Stimulated activated naive CD8-positive, alpha-beta T cell treated with anti-CD3 and anti-CD28 coated beads, Interleukin-15, Interleukin-2, amounts not matched to agents 100 ng/mL and 50 ng/mL, for 24 hours (primary cell): ENCODE measurements at regions not wholly inside any gene's neighbourhood (a gene's known extent, or its start where the extent isn't known, plus 50 kb on each side); places are given as distances from the start of the nearest gene placed in this dataset.
"Not testable (repeated sequence)": the region's sequence is repeated elsewhere in the genome, so short reads cannot be mapped to it uniquely, and the experiment has no call there.

Experiments
- H3K27ac Mint-ChIP-seq: one replicate; pipeline ENCODE4 v1.8.0; 2021; ENCODE audit warnings: mild to moderate bottlenecking, mixed read lengths
- H3K27me3 Mint-ChIP-seq: one replicate; pipeline ENCODE4 v1.8.0; 2021; ENCODE audit warnings: mixed read lengths
- H3K36me3 Mint-ChIP-seq: one replicate; pipeline ENCODE4 v1.8.0; 2021; ENCODE audit warnings: low read depth, mixed read lengths
- H3K4me1 Mint-ChIP-seq: one replicate; pipeline ENCODE4 v1.8.0; 2021; ENCODE audit warnings: low read depth, mixed read lengths
- H3K4me3 Mint-ChIP-seq: one replicate; pipeline ENCODE4 v1.8.0; 2021; ENCODE audit warnings: mild to moderate bottlenecking, mixed read lengths
- H3K9me3 Mint-ChIP-seq: one replicate; pipeline ENCODE4 v1.8.0; 2021; ENCODE audit warnings: mixed read lengths

GRCh38 chr6:10194816-10195672 lies 219.8 kb downstream of the TFAP2A start:
- no peaks in the 10 kb centered on the region for H3K27me3 Mint-ChIP-seq
- H3K9me3 Mint-ChIP-seq = no peaks in the 10 kb centered on the region
- no peaks in the 10 kb centered on the region for H3K36me3 Mint-ChIP-seq
- no peaks in the 10 kb centered on the region for H3K4me1 Mint-ChIP-seq
- H3K27ac Mint-ChIP-seq = no peak overlapping the region
- H3K4me3 Mint-ChIP-seq = no peak overlapping the region

- Mint-ChIP-seq H3K36me3 (no peaks in the 10 kb centered on the region), H3K9me3 (no peaks in the 10 kb centered on the region), H3K27me3 (no peaks in the 10 kb centered on the region), H3K27ac (no peak overlapping the region), H3K4me1 (no peaks in the 10 kb centered on the region), H3K4me3 (no peak overlapping the region)
Observed at GRCh38 chr6:10193321-10193720, 221.6 kb downstream of the TFAP2A start.

DNA sequence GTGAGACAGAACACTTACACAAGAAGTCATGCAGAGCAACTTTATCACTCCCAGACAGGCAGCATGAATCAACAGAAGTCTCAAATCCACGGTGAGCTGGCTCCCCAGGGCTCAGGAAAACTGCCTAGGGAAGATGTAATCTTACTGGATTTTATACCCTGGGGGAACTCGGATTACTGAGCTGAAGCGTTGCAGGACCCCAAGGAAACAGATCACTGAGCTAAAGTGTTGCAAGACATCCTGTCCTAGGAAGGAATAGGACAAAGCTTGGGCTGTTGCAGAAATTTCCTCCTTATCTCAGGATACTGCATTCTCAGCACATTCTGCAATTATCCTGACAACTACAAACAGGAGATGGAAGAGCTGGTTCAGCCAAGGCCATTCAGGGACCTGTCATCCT lies 224.8 kb downstream of the TFAP2A start:
- Mint-ChIP-seq H3K36me3 (no peaks in the 10 kb centered on the region), H3K4me1 (no peaks in the 10 kb centered on the region), H3K4me3 (no peak overlapping the region), H3K9me3 (no peaks in the 10 kb centered on the region), H3K27me3 (no peaks in the 10 kb centered on the region), H3K27ac (no peak overlapping the region)

- H3K36me3 Mint-ChIP-seq = no peaks in the 10 kb centered on the region
- no peak overlapping the region for H3K27ac Mint-ChIP-seq
- H3K27me3 Mint-ChIP-seq = no peaks in the 10 kb centered on the region
- H3K9me3 Mint-ChIP-seq = peaks cover 3% of the 10 kb centered on the region
- H3K4me3 Mint-ChIP-seq = no peak overlapping the region
- H3K4me1 Mint-ChIP-seq = no peaks in the 10 kb centered on the region
Observed at GRCh38 chr6:10184371-10185227, 230.3 kb downstream of the TFAP2A start.

- H3K4me3 Mint-ChIP-seq = no peak overlapping the region
- no peaks in the 10 kb centered on the region for H3K27me3 Mint-ChIP-seq
- peaks cover 3% of the 10 kb centered on the region for H3K9me3 Mint-ChIP-seq
- H3K27ac Mint-ChIP-seq = no peak overlapping the region
- H3K36me3 Mint-ChIP-seq = no peaks in the 10 kb centered on the region
- H3K4me1 Mint-ChIP-seq = no peaks in the 10 kb centered on the region
Observed at GRCh38 chr6:10180138-10181074, 234.5 kb downstream of the TFAP2A start.

GRCh38 chr6:10177704-10178103 lies 237.2 kb downstream of the TFAP2A start:
- peaks cover 3% of the 10 kb centered on the region for H3K9me3 Mint-ChIP-seq
- H3K4me1 Mint-ChIP-seq = no peaks in the 10 kb centered on the region
- no peak overlapping the region for H3K4me3 Mint-ChIP-seq
- no peaks in the 10 kb centered on the region for H3K36me3 Mint-ChIP-seq
- no peaks in the 10 kb centered on the region for H3K27me3 Mint-ChIP-seq
- H3K27ac Mint-ChIP-seq = no peak overlapping the region

DNA sequence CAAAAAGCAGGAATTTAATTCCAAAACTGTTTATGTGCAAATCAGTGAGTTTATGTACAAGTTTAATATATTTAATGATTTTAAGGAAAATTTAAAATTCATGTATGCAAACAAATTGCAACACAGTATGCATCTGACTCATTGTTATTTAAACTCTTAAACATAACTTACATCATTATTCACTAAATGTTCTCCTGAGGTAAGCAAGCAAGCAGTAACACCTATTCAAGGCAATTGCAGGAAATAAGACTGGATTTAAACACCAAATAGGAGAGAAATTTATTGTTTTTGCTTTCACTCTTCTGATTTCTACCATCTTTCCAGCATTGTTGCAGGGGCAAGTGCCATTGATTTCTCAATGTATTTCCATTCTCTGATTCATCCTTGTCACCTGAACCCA lies 239.5 kb downstream of the TFAP2A start:
- Mint-ChIP-seq H3K27me3 (no peaks in the 10 kb centered on the region), H3K27ac (no peak overlapping the region), H3K4me1 (no peaks in the 10 kb centered on the region), H3K36me3 (no peaks in the 10 kb centered on the region), H3K9me3 (peaks cover 4% of the 10 kb centered on the region), H3K4me3 (no peak overlapping the region)

DNA sequence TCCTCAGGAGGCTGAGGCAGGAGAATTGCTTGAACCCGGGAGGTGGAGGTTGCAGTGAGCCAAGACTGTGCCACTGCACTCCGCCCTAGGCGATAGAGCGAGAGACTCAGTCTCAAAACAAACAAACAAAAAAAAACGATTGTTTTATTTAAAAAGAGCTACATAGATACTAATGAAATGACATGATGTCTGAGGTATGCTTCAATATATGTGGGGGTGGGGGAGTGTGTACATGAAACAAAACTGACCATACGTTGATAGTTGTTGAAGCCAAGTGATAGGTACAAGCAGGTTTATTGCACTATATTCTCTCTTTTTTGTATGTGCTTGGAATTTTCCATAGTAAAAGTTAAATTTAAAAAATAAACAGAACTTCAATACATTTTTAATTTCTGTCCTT lies 240.1 kb downstream of the TFAP2A start:
- Mint-ChIP-seq H3K4me1 (no peaks in the 10 kb centered on the region), H3K27me3 (no peaks in the 10 kb centered on the region), H3K27ac (no peak overlapping the region), H3K36me3 (no peaks in the 10 kb centered on the region), H3K4me3 (no peak overlapping the region), H3K9me3 (peaks cover 4% of the 10 kb centered on the region)

- peaks cover 4% of the 10 kb centered on the region for H3K9me3 Mint-ChIP-seq
- no peaks in the 10 kb centered on the region for H3K36me3 Mint-ChIP-seq
- no peaks in the 10 kb centered on the region for H3K4me1 Mint-ChIP-seq
- no peak overlapping the region for H3K4me3 Mint-ChIP-seq
- no peak overlapping the region for H3K27ac Mint-ChIP-seq
- no peaks in the 10 kb centered on the region for H3K27me3 Mint-ChIP-seq
Observed at GRCh38 chr6:10174056-10174455, 240.8 kb downstream of the TFAP2A start.

- H3K27me3 Mint-ChIP-seq, H3K36me3 Mint-ChIP-seq, H3K27ac Mint-ChIP-seq, H3K4me1 Mint-ChIP-seq, H3K4me3 Mint-ChIP-seq, H3K9me3 Mint-ChIP-seq: not testable (repeated sequence)
Observed at GRCh38 chr6:10171706-10172105, 243.2 kb downstream of the TFAP2A start.

GRCh38 chr6:10170816-10171215 lies 244.1 kb downstream of the TFAP2A start:
- no peak overlapping the region for H3K27ac Mint-ChIP-seq
- H3K36me3 Mint-ChIP-seq = no peaks in the 10 kb centered on the region
- no peak overlapping the region for H3K4me3 Mint-ChIP-seq
- H3K27me3 Mint-ChIP-seq = no peaks in the 10 kb centered on the region
- no peaks in the 10 kb centered on the region for H3K4me1 Mint-ChIP-seq
- H3K9me3 Mint-ChIP-seq = peaks cover 8% of the 10 kb centered on the region

DNA sequence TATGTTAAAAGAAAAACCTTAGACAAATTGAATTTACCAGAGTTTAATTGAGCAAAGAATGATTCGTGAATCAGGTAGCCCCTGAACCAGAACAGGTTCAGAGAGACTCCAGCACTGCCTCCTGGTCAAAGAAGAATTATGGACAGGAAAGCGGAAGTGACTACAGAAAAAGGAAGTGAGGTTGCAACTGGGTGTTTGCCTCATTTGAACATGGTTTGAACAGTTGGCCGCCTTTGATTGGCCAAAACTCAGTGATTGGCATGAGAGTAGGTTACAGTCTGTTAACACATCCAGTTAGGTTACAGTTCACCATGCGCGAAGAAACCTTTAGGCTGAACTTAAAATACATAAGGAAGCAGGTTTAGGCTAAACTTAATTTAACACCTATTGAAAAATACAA lies 248.8 kb downstream of the TFAP2A start:
- H3K27ac Mint-ChIP-seq = no peak overlapping the region
- peaks cover 10% of the 10 kb centered on the region for H3K9me3 Mint-ChIP-seq
- H3K36me3 Mint-ChIP-seq = no peaks in the 10 kb centered on the region
- no peak overlapping the region for H3K4me3 Mint-ChIP-seq
- no peaks in the 10 kb centered on the region for H3K4me1 Mint-ChIP-seq
- H3K27me3 Mint-ChIP-seq = no peaks in the 10 kb centered on the region

DNA sequence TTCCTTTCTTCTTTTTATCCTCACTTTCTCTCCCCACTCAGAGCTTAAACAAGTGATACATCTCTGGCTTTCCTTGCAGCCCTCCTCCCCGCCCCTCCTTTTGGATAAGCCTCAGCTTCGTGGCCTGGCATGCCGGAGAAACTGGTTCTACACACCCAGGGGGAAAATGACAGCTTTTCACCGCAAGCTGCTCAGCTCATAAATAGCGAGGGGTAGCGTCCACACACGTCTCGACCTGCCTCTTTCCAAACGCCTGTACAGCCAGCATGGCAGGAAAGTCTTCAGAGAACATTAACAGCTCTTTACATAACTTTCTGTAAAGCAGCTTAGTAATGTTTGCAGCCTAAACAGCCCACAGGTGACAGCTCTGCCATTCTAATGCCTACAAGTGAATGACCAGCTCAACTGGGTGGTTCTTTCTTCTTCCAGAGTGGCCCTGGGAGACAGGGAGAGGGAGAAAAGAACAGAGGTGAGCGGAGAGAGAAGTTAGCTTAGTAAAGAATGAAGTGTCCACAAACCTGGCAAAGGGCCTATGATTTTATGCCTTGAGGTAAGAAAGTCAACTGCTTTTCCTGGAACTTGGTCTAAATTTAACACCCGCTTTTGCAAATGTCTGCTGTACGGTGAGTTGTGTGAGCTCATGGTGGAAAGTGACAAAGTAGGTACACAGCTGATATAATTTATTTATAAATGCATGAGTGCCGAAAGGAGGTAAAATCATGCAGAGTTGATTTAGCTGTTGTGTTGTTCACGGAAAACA lies 251.5 kb downstream of the TFAP2A start:
- no peak overlapping the region for H3K27ac Mint-ChIP-seq
- H3K4me1 Mint-ChIP-seq = no peaks in the 10 kb centered on the region
- no peaks in the 10 kb centered on the region for H3K36me3 Mint-ChIP-seq
- peaks cover 10% of the 10 kb centered on the region for H3K9me3 Mint-ChIP-seq
- no peak overlapping the region for H3K4me3 Mint-ChIP-seq
- H3K27me3 Mint-ChIP-seq = no peaks in the 10 kb centered on the region

DNA sequence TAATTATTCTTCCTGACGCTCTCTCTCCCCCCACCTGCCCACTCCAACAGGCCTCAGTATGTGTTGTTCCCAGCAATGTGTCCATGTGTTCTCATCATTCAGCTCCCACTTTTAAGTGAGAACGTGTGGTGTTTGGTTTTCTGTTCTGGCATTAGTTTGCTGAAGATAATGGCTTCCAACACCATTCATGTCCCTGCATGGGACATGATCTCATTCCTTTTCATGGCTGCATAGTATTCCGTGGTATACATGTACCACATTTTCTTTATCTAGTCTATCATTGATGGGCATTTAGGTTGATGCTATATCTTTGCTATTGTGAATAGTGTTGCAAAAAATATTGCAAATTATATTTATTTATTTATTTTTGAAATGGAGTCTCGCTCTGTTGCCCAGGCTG lies 258.0 kb downstream of the TFAP2A start:
- Mint-ChIP-seq H3K9me3 (peaks cover 8% of the 10 kb centered on the region), H3K27me3 (no peaks in the 10 kb centered on the region), H3K36me3 (no peaks in the 10 kb centered on the region), H3K4me3 (no peak overlapping the region), H3K4me1 (no peaks in the 10 kb centered on the region), H3K27ac (no peak overlapping the region)
